Trophoblast cell (in vitro differentiated cells and primary cell): ENCODE measurements at regions not wholly inside any gene's neighbourhood (a gene's known extent, or its start where the extent isn't known, plus 50 kb on each side); places are given as distances from the start of the nearest gene placed in this dataset.

Source experiments
- DNase-seq, 2 donors: peaks; one replicate each; pipeline ENCODE4 v3.0.0-alpha.2; 2016
- H2AFZ ChIP-seq: 2 replicates; pipeline ENCODE4 v1.6.1; 2013; ENCODE audit warnings: low read length, moderate library complexity, mild to moderate bottlenecking; ENCODE audit not compliant: insufficient read depth, poor library complexity
- H2AK5ac ChIP-seq: 2 replicates; pipeline ENCODE4 v1.6.1; 2013; ENCODE audit warnings: mild to moderate bottlenecking, low read length
- H2BK120ac ChIP-seq: 2 replicates; pipeline ENCODE4 v1.6.1; 2013; ENCODE audit warnings: low read length, mild to moderate bottlenecking, moderate library complexity; ENCODE audit not compliant: insufficient read depth, poor library complexity
- H2BK12ac ChIP-seq: 2 replicates; pipeline ENCODE4 v1.6.1; 2013; ENCODE audit warnings: mild to moderate bottlenecking, low read length, moderate library complexity
- H2BK5ac ChIP-seq: 2 replicates; pipeline ENCODE4 v1.6.1; 2013; ENCODE audit warnings: low read length, low read depth, moderate library complexity, mild to moderate bottlenecking; ENCODE audit not compliant: poor library complexity
- H3K14ac ChIP-seq: 2 replicates; pipeline ENCODE4 v1.6.1; 2013; ENCODE audit warnings: mild to moderate bottlenecking, low read length
- H3K18ac ChIP-seq: 2 replicates; pipeline ENCODE4 v1.6.1; 2013; ENCODE audit warnings: mild to moderate bottlenecking, low read length
- H3K23ac ChIP-seq: 2 replicates; pipeline ENCODE4 v1.6.1; 2013; ENCODE audit warnings: low read length
- H3K27ac ChIP-seq: 2 replicates; pipeline ENCODE4 v1.5.1; 2013; ENCODE audit warnings: low read depth, mild to moderate bottlenecking, inconsistent platforms, low read length, moderate library complexity
- H3K27me3 ChIP-seq: 2 replicates; pipeline ENCODE4 v1.6.1; 2013; ENCODE audit warnings: inconsistent platforms, mild to moderate bottlenecking, low read length, moderate library complexity; ENCODE audit not compliant: insufficient read depth
- H3K36me3 ChIP-seq, 2 experiments: 1 replicate in 1 of 2; 2 replicates in 1 of 2; pipeline ENCODE4 v1.6.1; 2013; ENCODE audit warnings: low read length in 2 of 2, mild to moderate bottlenecking in 2 of 2, moderate library complexity in 1 of 2; ENCODE audit not compliant: insufficient read depth in 2 of 2, control insufficient read depth in 1 of 2
- H3K4ac ChIP-seq: 2 replicates; pipeline ENCODE4 v1.6.1; 2013; ENCODE audit warnings: low read depth, mild to moderate bottlenecking, low read length, moderate library complexity
- H3K4me1 ChIP-seq, 2 experiments: 1 replicate in 1 of 2; 2 replicates in 1 of 2; pipeline ENCODE4 v1.6.1; 2013; ENCODE audit warnings: low read length in 2 of 2, mild to moderate bottlenecking in 2 of 2, moderate library complexity in 1 of 2; ENCODE audit not compliant: insufficient read depth in 2 of 2, control insufficient read depth in 1 of 2
- H3K4me2 ChIP-seq: 2 replicates; pipeline ENCODE4 v1.6.1; 2013; ENCODE audit warnings: inconsistent platforms, mild to moderate bottlenecking, low read length, moderate library complexity
- H3K4me3 ChIP-seq: 2 replicates; pipeline ENCODE4 v1.5.1; 2013; ENCODE audit warnings: mild to moderate bottlenecking, low read depth, low read length, inconsistent platforms
- H3K79me1 ChIP-seq: one replicate; pipeline ENCODE4 v1.6.1; 2013; ENCODE audit warnings: low read length
- H3K79me2 ChIP-seq: 2 replicates; pipeline ENCODE4 v1.6.1; 2013; ENCODE audit warnings: low read length, mild to moderate bottlenecking; ENCODE audit not compliant: control insufficient read depth, insufficient read depth, poor library complexity
- H3K9ac ChIP-seq: 2 replicates; pipeline ENCODE4 v1.6.1; 2013; ENCODE audit warnings: mild to moderate bottlenecking, low read length
- H3K9me3 ChIP-seq: 2 replicates; pipeline ENCODE4 v1.6.1; 2013; ENCODE audit warnings: low read depth, mild to moderate bottlenecking, control low read depth, inconsistent platforms, low read length; ENCODE audit not compliant: insufficient read depth
- H4K12ac ChIP-seq: 2 replicates; pipeline ENCODE4 v1.6.1; 2013; ENCODE audit warnings: low read depth, mild to moderate bottlenecking, low read length, moderate library complexity
- H4K8ac ChIP-seq: 2 replicates; pipeline ENCODE4 v1.6.1; 2013; ENCODE audit warnings: low read depth, mild to moderate bottlenecking, low read length, moderate library complexity
- H4K91ac ChIP-seq: one replicate; pipeline ENCODE4 v1.6.1; 2013; ENCODE audit warnings: low read depth, mild to moderate bottlenecking, low read length, moderate library complexity
- WGBS: extraction: QIAGEN DNeasy Blood & Tissue Kit; methylation state at CpG from one replicate; pipeline ENCODE4 v1.1.7; 2013; ENCODE audit warnings: missing lambda C conversion rate; ENCODE audit not compliant: insufficient read length, insufficient coverage; ENCODE audit errors: extremely low coverage; 5-methylcytosine and 5-hydroxymethylcytosine counted together

GRCh38 chr16:82481455-82481854 is 145.3 kb upstream of the CDH13 start:
- no peak overlapping the region for H4K91ac ChIP-seq
- DNase-seq = no peak
- H3K9ac ChIP-seq = no peak overlapping the region
- no peak overlapping the region for H3K4me2 ChIP-seq
- no peaks in the 10 kb centered on the region for H3K79me2 ChIP-seq
- no peak overlapping the region for H3K14ac ChIP-seq
- H2BK5ac ChIP-seq = no peak overlapping the region
- H3K18ac ChIP-seq = no peak overlapping the region
- no peak overlapping the region for H3K4ac ChIP-seq
- no peaks in the 10 kb centered on the region for H3K4me1 ChIP-seq
- H2BK12ac ChIP-seq = no peak overlapping the region
- H3K9me3 ChIP-seq = peaks cover 1% of the 10 kb centered on the region
- no peaks in the 10 kb centered on the region for H3K27me3 ChIP-seq
- H3K4me3 ChIP-seq = no peak overlapping the region
- no peaks in the 10 kb centered on the region for H3K79me1 ChIP-seq
- no peak overlapping the region for H2BK120ac ChIP-seq
- no CpG with 5 or more reads among the region's 3 CpGs for WGBS
- no peak overlapping the region for H3K23ac ChIP-seq
- no peak overlapping the region for H4K8ac ChIP-seq
- no peaks in the 10 kb centered on the region for H3K36me3 ChIP-seq
- no peak overlapping the region for H3K27ac ChIP-seq
- H2AK5ac ChIP-seq = no peak overlapping the region
- no peak overlapping the region for H4K12ac ChIP-seq
- H2AFZ ChIP-seq = no peak overlapping the region

GRCh38 chr16:82476786-82477185 is 150.0 kb upstream of the CDH13 start:
- H2AK5ac ChIP-seq = no peak overlapping the region
- H4K8ac ChIP-seq = no peak overlapping the region
- no CpG with 5 or more reads among the region's 5 CpGs for WGBS
- no peak overlapping the region for H3K14ac ChIP-seq
- no peak overlapping the region for H2BK12ac ChIP-seq
- H2BK120ac ChIP-seq = no peak overlapping the region
- peaks cover 1% of the 10 kb centered on the region for H3K9me3 ChIP-seq
- no peaks in the 10 kb centered on the region for H3K4me1 ChIP-seq
- H4K12ac ChIP-seq = no peak overlapping the region
- no peak overlapping the region for H3K4ac ChIP-seq
- no peak overlapping the region for H3K4me3 ChIP-seq
- no peak overlapping the region for H3K18ac ChIP-seq
- H3K79me2 ChIP-seq = no peaks in the 10 kb centered on the region
- no peak overlapping the region for H2AFZ ChIP-seq
- no peak overlapping the region for H3K23ac ChIP-seq
- no peak for DNase-seq
- H3K9ac ChIP-seq = no peak overlapping the region
- H3K27ac ChIP-seq = no peak overlapping the region
- no peak overlapping the region for H3K4me2 ChIP-seq
- H2BK5ac ChIP-seq = no peak overlapping the region
- H3K36me3 ChIP-seq = no peaks in the 10 kb centered on the region
- H3K27me3 ChIP-seq = no peaks in the 10 kb centered on the region
- no peak overlapping the region for H4K91ac ChIP-seq
- no peaks in the 10 kb centered on the region for H3K79me1 ChIP-seq

- no peak overlapping the region for H2AFZ ChIP-seq
- WGBS = no CpG with 5 or more reads among the region's 8 CpGs
- no peak overlapping the region for H3K4me3 ChIP-seq
- no peak for DNase-seq
- no peaks in the 10 kb centered on the region for H3K79me1 ChIP-seq
- H2BK120ac ChIP-seq = no peak overlapping the region
- no peak overlapping the region for H3K9ac ChIP-seq
- H3K14ac ChIP-seq = no peak overlapping the region
- H2BK12ac ChIP-seq = no peak overlapping the region
- no peak overlapping the region for H3K4ac ChIP-seq
- H3K36me3 ChIP-seq = no peaks in the 10 kb centered on the region
- no peak overlapping the region for H2AK5ac ChIP-seq
- no peaks in the 10 kb centered on the region for H3K27me3 ChIP-seq
- H2BK5ac ChIP-seq = no peak overlapping the region
- no peak overlapping the region for H4K8ac ChIP-seq
- no peak overlapping the region for H4K12ac ChIP-seq
- no peaks in the 10 kb centered on the region for H3K4me1 ChIP-seq
- H3K4me2 ChIP-seq = no peak overlapping the region
- no peaks in the 10 kb centered on the region for H3K79me2 ChIP-seq
- no peak overlapping the region for H3K27ac ChIP-seq
- H4K91ac ChIP-seq = no peak overlapping the region
- peaks cover 1% of the 10 kb centered on the region for H3K9me3 ChIP-seq
- H3K18ac ChIP-seq = no peak overlapping the region
- no peak overlapping the region for H3K23ac ChIP-seq
Observed at GRCh38 chr16:82470620-82471152, 156.1 kb upstream of the CDH13 start.

GRCh38 chr16:82470016-82470415 is 156.8 kb upstream of the CDH13 start:
- Histone ChIP-seq H2BK5ac (no peak overlapping the region), H3K27me3 (no peaks in the 10 kb centered on the region), H3K27ac (no peak overlapping the region), H3K14ac (no peak overlapping the region), H3K18ac (no peak overlapping the region), H4K12ac (no peak overlapping the region), H2AFZ (no peak overlapping the region), H2BK120ac (no peak overlapping the region), H2AK5ac (no peak overlapping the region), H3K36me3 (no peaks in the 10 kb centered on the region), H3K4me1 (no peaks in the 10 kb centered on the region), H3K79me2 (no peaks in the 10 kb centered on the region), H3K4me2 (no peak overlapping the region), H3K9me3 (peaks cover 1% of the 10 kb centered on the region), H3K79me1 (no peaks in the 10 kb centered on the region), H3K9ac (no peak overlapping the region), H2BK12ac (no peak overlapping the region), H3K4ac (no peak overlapping the region), H3K23ac (no peak overlapping the region), H3K4me3 (no peak overlapping the region), H4K8ac (no peak overlapping the region), H4K91ac (no peak overlapping the region)
- DNase-seq = no peak
- no CpG with 5 or more reads among the region's 7 CpGs for WGBS
